ENCODE measurements at regions not wholly inside any gene's neighbourhood (a gene's known extent, or its start where the extent isn't known, plus 50 kb on each side); places are given as distances from the start of the nearest gene placed in this dataset.

GRCh38 chr1:5110508-5110907 is 456.1 kb downstream of the AJAP1 start:
- intact Hi-C loops (cut with DNase I), result no loop called here
- DNase-seq, result no peak

DNA sequence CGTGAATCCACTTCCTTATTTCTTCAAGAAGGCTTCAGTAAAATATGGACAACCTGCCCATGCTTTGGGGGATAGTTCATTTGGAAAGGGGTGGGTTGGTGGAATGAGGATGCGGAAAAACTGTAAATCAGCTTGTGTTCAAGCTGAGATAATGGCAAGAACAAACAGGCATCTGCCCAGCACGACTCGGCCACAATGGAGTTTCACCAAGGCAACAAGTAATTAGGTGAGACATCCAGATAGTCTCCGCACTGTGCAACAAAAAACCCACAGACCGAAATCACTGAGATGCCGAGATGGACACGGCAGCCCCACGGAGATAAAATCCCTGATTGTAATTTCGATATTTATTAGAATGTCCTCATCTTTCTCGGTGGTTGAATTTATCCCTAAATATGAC is 455.2 kb downstream of the AJAP1 start:
- intact Hi-C loops (cut with DNase I), result no loop called here
- no peak for DNase-seq

DNA sequence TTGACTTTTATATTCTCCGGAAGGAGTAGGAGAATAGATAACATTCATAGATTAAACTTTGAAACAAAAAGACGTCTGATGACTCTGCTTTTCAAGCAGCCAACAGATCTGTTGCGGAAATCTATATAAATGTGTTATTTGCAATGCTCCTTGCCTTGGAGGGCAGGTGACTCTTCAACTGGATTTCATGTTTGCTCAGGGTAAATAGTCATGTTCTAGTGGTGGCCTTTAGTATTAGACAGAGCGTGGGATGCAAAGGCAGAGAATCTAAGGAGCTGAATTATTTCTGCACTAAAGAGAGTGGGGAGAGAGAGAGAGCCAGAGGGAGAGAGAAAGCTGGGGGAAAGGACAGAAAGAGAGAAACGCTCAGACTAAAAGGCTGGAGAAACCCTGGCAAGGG is 454.3 kb downstream of the AJAP1 start:
- no peak for DNase-seq
- intact Hi-C loops (cut with DNase I), result no loop called here

- intact Hi-C loops (cut with DNase I), result no loop called here
- DNase-seq, result no peak
Observed at GRCh38 chr1:5105744-5106143, 451.3 kb downstream of the AJAP1 start.

DNA sequence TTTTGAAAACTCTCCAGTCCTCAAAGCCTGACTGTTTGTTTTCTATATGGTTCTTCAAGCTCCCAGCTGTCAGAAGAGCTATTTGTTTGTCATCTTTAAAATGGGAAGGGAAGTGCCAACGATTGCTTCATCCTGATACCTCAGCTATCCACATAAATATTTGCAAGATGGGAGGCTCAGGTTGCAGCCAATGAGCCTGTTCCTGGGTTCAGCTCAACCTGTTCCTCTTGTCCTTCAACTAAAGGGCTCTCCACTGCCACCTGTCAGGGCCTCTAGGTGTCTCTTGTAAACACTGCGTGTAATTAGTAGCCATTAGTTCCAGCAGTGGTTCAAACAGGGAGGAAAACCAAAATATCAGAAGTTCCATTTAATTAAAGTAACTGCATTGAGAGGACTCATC is 445.1 kb downstream of the AJAP1 start:
- DNase-seq, result no peak
- intact Hi-C loops (cut with DNase I), result no loop called here

DNA sequence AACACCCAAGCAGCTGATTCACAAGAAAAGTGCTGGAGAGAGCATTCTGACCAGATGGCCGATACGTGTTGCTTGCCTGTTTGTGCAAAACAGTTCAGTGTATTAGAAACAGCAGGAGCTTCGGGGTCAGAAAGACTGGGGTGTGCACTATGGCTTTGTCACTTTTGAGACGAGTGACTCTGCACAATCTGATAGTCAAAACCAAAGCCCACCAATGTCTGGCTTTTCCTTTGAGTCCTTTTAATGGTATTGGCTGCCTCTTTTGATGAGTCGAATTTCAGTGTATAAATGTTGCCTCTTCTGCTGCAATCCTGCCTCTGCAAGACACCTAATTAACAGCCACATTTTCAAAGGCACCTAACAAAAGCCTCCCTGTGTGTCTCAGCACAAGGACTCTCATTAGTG is 444.6 kb downstream of the AJAP1 start:
- intact Hi-C loops (cut with DNase I), result no loop called here
- no peak for DNase-seq

- intact Hi-C loops (cut with DNase I), result no loop called here
- no peak for DNase-seq
Observed at GRCh38 chr1:5093042-5093441, 438.6 kb downstream of the AJAP1 start.

DNA sequence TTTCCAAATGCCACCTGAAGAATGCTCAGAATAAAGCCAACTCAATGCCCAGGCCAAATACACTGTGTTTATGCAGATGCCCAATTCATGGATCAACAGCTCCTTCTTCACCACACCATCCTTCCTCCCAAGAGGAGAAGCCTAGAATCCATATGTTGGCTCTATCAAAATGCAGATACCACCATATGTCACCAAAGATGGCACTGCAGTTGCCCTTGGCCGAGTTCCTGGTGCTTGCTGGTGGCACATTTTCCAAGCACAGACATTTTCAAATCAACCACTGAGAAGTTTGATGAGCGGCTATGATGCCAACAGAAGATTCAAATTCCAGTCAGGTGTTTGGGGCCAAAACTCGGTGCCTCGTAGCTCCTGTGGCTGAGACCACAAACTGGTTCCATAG is 430.3 kb downstream of the AJAP1 start:
- intact Hi-C loops (cut with DNase I), result no loop called here
- DNase-seq, result no peak

- DNase-seq, result no peak
- intact Hi-C loops (cut with DNase I), result no loop called here
Observed at GRCh38 chr1:5067246-5067645, 412.8 kb downstream of the AJAP1 start.

- intact Hi-C loops (cut with DNase I), result no loop called here
Observed at GRCh38 chr1:5053744-5054143, 399.3 kb downstream of the AJAP1 start.

DNA sequence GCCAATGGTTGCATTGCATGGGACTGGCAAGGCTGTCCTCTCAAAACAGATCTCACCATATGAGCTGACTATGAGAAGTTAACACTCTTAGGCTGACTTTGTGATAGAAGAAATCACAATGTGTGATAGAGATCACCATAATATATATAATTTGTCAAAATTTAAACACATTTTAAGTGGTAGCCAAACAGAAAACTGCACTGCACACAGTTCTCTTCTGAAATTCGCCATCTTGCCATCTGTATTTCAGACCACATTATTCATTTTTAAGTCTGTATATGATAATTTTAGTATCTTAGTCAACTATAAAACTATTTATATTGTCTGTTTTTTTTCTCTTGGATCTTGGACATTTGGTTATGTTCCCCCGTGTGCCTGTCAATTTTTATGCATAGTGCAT is 374.7 kb downstream of the AJAP1 start:
- intact Hi-C loops (cut with DNase I), result no loop called here
- no peak for DNase-seq

More at GRCh38 chr1:5053744-5054143, 399.3 kb downstream of the AJAP1 start:
- DNase-seq, result no peak

DNA sequence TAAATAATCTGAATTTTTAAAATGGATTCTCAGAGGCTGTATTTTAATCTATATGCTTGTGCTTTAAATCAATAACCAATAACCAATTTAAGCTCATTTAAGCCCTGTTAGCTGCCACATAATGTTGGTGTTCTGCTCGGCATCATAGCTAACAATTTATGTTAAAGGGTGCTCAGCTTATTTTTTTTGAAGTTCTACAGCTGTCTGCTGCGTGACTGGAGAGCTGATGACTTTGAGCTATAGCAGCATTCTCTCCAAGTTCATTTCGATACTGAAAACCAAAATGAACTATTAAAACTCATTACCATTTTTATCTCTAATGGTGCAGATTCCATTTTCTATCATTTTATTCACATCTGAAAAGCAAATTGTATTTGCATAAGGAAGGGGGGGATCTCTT is 357.8 kb downstream of the AJAP1 start:
- DNase-seq, result no peak
- intact Hi-C loops (cut with DNase I), result no loop called here

- DNase-seq, result no peak
- intact Hi-C loops (cut with DNase I), result no loop called here
Observed at GRCh38 chr1:5010656-5011055, 356.2 kb downstream of the AJAP1 start.

DNA sequence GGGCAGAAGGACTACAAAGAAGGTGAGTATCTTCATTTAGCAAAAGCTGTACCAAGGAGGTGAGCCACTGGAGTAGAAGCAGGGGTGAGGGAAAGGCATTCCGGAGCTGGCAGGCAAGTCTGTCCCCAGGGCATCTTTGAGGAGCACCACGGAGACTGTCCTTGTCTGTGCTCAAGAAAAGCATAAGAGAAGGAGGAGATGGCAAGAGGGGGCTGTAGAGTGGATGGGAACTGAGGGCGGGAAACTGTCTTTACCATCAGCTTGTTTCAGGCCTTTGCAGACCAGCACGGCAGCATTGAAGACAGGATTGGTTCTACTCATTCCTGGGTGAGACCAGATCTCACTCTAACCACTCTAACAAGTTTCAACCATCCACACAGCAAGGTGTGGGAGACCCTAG is 355.8 kb downstream of the AJAP1 start:
- no peak for DNase-seq
- intact Hi-C loops (cut with DNase I), result no loop called here

DNA sequence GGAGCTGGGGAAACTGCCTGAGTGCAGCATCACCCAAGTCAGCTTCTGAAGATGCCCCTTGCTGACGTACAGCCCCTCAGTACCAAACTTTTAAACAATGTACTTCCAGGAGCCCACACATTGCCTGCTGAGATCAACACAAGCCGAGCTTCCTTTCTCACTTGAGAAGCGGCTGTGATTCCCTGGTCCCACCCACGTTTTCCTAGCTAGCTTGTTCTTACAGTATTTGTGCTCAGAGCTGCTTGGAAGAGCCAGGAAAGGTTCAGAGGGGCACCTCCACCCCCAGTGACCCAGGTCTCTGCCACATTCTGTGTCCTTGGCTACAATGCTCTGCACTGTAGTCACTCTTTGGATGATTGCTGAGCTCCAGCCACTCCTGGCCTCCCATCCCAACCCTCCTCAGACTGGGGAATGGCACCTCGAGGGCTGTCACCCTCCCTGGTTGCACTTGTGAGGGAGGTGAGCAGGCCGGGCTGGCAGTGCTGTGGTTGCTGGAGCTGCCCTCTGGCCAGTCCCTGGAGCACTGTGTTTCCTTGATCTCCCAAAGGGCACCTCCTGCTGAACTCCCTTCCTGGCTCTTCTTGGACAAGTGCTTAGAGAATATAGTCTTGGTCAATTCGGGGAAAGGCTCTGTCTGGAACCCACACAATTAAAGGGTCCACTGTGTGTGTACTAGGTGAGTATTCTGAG is 355.1 kb downstream of the AJAP1 start:
- DNase-seq, result peak in 4 of 10 donors; percentile 11 to 79 (median 74)
- intact Hi-C loops (cut with DNase I), result no loop called here

DNA sequence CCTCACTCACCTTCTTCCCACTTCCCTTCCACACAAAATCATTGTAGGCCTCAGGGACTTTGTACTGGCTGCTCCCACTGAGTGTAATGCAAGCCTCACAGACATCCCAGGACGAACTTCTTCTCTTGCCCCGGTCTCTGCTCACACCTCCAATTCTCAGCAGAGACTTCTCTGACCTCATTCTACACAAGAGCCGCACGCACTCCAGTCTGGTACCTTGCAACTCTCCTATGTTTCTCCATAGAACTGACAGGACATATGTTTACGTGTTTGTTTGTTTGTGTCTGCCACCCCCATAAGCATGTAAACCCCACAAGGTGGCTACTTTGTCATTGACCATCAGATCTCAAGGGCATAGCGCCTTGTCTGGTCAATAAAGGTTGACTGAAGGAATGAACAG is 350.8 kb downstream of the AJAP1 start:
- no peak for DNase-seq

GRCh38 chr1:5002676-5003075 is 348.3 kb downstream of the AJAP1 start:
- intact Hi-C loops (cut with DNase I), result no loop called here
- DNase-seq, result no peak

More for the DNA sequence above, 350.8 kb downstream of the AJAP1 start:
- intact Hi-C loops (cut with DNase I), result no loop called here

GRCh38 chr1:5001466-5001865 is 347.1 kb downstream of the AJAP1 start:
- intact Hi-C loops (cut with DNase I), result no loop called here
- no peak for DNase-seq

- intact Hi-C loops (cut with DNase I), result no loop called here
- DNase-seq, result no peak
Observed at GRCh38 chr1:4986306-4986705, 331.9 kb downstream of the AJAP1 start.

GRCh38 chr1:4984841-4985240 is 330.4 kb downstream of the AJAP1 start:
- intact Hi-C loops (cut with DNase I), result no loop called here
- peak in 1 of 10 donors; percentile 55 for DNase-seq

GRCh38 chr1:4980211-4980610 is 325.8 kb downstream of the AJAP1 start:
- intact Hi-C loops (cut with DNase I), result no loop called here
- peak in 1 of 10 donors; percentile 19 for DNase-seq

DNA sequence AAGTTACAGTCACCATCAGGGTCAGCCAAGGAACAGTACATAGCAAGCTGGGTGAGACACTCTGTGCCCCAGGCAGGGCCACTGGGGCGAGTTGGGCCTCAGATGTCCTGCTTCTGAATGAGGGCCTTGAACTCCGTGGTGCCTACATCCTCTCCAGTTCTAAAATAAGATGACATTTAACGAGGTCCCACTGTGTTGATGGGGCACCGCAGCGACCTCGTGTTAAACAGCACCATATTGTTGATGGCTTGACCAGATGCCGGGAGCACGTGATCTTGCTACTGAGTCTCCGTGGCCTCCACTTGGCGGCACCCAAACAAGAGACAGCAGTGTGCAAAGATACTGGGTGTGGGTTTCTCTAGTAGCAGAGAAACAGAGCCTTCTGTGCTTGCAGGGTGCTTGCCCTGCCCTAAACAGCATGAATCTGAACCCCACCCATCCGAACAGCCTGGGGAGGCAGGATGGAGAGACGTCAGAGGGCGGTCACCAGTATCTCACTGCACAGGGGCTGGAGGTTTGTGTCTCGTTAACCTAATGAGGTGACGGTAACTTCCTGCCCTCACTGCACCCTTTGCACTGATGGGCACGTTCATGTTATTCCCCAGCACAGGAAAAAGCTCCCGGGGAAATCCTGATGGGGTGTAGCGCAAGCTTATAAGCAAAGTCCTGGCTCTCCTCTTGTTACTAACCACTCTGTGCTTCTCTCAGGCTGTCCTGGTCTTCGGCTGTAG is 324.4 kb downstream of the AJAP1 start:
- intact Hi-C loops (cut with DNase I), result no loop called here
- peak in 1 of 10 donors; percentile 66 for DNase-seq
